DND-41 (cell line): ENCODE measurements at regions not wholly inside any gene's neighbourhood (a gene's known extent, or its start where the extent isn't known, plus 50 kb on each side); places are given as distances from the start of the nearest gene placed in this dataset.

Experiments used
- ATAC-seq: fragments of 200-7000 bp; cut with Tn5 transposase; 3 replicates; pipeline ENCODE4 v1.9.1; 2021; ENCODE audit warnings: low read depth; ENCODE audit not compliant: insufficient read depth
- DNase-seq: peaks from one replicate; pipeline ENCODE4 v3.0.0-alpha.2; 2020
- H2AFZ ChIP-seq: 2 replicates; pipeline ENCODE4 v1.6.0; 2012; ENCODE audit warnings: low read depth, low read length
- H3K27ac ChIP-seq: 2 replicates; pipeline ENCODE4 v1.5.1; 2012; ENCODE audit warnings: low read length, inconsistent platforms
- H3K27me3 ChIP-seq: fragments of 200-600 bp; sonication (generic); 2 replicates; pipeline ENCODE4 v1.6.0; 2012; ENCODE audit warnings: low read length, mild to moderate bottlenecking, inconsistent platforms; ENCODE audit not compliant: insufficient read depth, poor library complexity
- H3K36me3 ChIP-seq: 2 replicates; pipeline ENCODE4 v1.5.1; 2012; ENCODE audit warnings: low read length, inconsistent platforms; ENCODE audit not compliant: insufficient read depth
- H3K4me1 ChIP-seq: 2 replicates; pipeline ENCODE4 v1.5.1; 2012; ENCODE audit warnings: mild to moderate bottlenecking, low read length; ENCODE audit not compliant: insufficient read depth
- H3K4me2 ChIP-seq: 2 replicates; pipeline ENCODE4 v1.6.0; 2012; ENCODE audit warnings: mild to moderate bottlenecking, moderate library complexity, low read length, inconsistent platforms; ENCODE audit not compliant: insufficient read depth
- H3K4me3 ChIP-seq, 2 experiments: fragments of 200-600 bp in 1 of 2; shearing (Covaris generic) in 1 of 2; 2 replicates each; pipeline ENCODE4 v1.5.1; 2012 to 2016; ENCODE audit warnings: inconsistent platforms in 2 of 2, low read length in 2 of 2, mild to moderate bottlenecking in 2 of 2, low read depth in 1 of 2, moderate library complexity in 1 of 2
- H3K79me2 ChIP-seq: 2 replicates; pipeline ENCODE4 v1.6.0; 2012; ENCODE audit warnings: low read length, inconsistent platforms; ENCODE audit not compliant: insufficient read depth
- H3K9ac ChIP-seq: 2 replicates; pipeline ENCODE4 v1.6.0; 2012; ENCODE audit warnings: low read depth, mild to moderate bottlenecking, inconsistent platforms, low read length, moderate library complexity
- H3K9me3 ChIP-seq: 2 replicates; pipeline ENCODE4 v1.5.1; 2012; ENCODE audit warnings: low read length, moderate library complexity, mild to moderate bottlenecking, inconsistent platforms; ENCODE audit not compliant: insufficient read depth, severe bottlenecking
- H4K20me1 ChIP-seq: 2 replicates; pipeline ENCODE4 v1.6.0; 2012; ENCODE audit warnings: low read length; ENCODE audit not compliant: insufficient read depth
- EZH2 ChIP-seq: IDR thresholded peaks from 3 replicates; pipeline ENCODE4 v1.6.1; 2012; ENCODE audit warnings: borderline replicate concordance, low read depth, mild to moderate bottlenecking, moderate library complexity, low read length, inconsistent platforms; ENCODE audit not compliant: severe bottlenecking
- TF ChIP-seq, protein P1 (sequence below): IDR thresholded peaks from 2 replicates; pipeline ENCODE4 v1.5.1; 2012; ENCODE audit warnings: borderline replicate concordance, low read length, moderate library complexity, mild to moderate bottlenecking; ENCODE audit not compliant: poor library complexity, severe bottlenecking; ENCODE audit errors: extremely low read depth

DNA sequence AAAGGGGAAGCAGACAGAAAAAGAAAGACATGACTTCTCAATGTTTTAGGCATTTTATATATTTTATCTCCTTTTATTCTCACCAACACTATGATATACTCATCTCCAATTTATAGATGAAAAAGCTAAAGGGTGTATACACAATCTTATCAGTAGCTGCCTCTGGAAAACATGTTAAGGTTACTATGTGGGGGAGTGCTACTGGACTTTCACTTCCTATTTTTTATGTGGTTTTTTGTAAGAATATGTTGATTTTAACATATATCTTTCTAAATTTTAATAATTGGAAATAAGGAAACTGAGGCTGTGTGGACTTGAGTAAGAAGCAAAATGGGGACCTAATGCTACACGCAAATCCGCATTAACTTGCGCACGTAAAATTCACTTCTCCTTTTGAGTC, 99.6 kb upstream of the PDE3A start:
- no peak for TF ChIP-seq EZH2
- TF ChIP-seq, protein P1, sequence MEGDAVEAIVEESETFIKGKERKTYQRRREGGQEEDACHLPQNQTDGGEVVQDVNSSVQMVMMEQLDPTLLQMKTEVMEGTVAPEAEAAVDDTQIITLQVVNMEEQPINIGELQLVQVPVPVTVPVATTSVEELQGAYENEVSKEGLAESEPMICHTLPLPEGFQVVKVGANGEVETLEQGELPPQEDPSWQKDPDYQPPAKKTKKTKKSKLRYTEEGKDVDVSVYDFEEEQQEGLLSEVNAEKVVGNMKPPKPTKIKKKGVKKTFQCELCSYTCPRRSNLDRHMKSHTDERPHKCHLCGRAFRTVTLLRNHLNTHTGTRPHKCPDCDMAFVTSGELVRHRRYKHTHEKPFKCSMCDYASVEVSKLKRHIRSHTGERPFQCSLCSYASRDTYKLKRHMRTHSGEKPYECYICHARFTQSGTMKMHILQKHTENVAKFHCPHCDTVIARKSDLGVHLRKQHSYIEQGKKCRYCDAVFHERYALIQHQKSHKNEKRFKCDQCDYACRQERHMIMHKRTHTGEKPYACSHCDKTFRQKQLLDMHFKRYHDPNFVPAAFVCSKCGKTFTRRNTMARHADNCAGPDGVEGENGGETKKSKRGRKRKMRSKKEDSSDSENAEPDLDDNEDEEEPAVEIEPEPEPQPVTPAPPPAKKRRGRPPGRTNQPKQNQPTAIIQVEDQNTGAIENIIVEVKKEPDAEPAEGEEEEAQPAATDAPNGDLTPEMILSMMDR, result no peak
- no peaks in the 10 kb centered on the region for H3K79me2 ChIP-seq
- H3K27ac ChIP-seq, result no peak overlapping the region
- no peak overlapping the region for H3K4me2 ChIP-seq
- DNase-seq, result no peak
- ATAC-seq, result no peak
- peaks cover 3% of the 10 kb centered on the region; the same call in 1 of the 2 replicates for H3K4me1 ChIP-seq
- H3K4me3 ChIP-seq, result no peak overlapping the region
- H3K9ac ChIP-seq, result no peak overlapping the region
- H2AFZ ChIP-seq, result no peak overlapping the region
- no peaks in the 10 kb centered on the region for H3K9me3 ChIP-seq
- H3K36me3 ChIP-seq, result no peaks in the 10 kb centered on the region
- no peaks in the 10 kb centered on the region for H4K20me1 ChIP-seq
- H3K27me3 ChIP-seq, result peaks cover 5% of the 10 kb centered on the region

DNA sequence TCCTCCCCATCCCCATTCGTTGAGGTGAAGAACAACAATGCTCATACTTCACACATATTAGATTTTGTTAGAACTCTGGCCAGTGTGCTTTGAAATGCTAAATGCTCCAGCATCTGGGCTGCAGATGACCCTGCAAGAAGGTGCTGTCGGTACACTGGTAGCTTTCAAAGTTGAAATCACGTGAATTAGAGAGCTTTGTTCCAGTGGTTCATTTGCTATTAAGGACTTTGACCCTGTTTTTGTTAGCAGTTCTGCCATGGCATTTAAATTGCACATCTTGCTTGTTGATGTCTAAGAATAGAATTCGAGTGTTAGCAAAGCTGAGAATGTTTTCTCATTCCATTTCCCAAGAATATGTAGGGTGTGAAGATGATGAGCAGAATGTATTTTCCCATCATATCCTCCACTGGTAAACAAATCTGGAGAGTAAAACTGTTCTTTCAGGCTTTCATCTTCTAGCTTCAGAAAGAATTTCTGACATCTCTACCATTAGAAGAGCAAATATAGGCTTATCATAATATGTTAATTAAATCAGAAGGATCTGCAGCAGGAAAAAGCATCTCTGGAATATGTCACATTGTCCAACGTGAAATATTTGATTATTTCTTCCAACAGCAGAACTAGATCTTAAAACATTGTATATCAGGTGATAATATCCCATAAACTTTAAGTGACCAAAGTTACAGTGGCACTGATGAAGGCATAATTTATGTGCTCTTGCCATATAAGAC, 98.8 kb upstream of the PDE3A start:
- Histone ChIP-seq H3K4me2 (no peak overlapping the region), H3K27ac (no peak overlapping the region), H3K4me3 (no peak overlapping the region), H3K27me3 (peaks cover 5% of the 10 kb centered on the region), H2AFZ (no peak overlapping the region), H3K4me1 (peaks cover 3% of the 10 kb centered on the region; the same call in 1 of the 2 replicates), H3K9ac (no peak overlapping the region), H3K79me2 (no peaks in the 10 kb centered on the region), H3K36me3 (no peaks in the 10 kb centered on the region), H4K20me1 (no peaks in the 10 kb centered on the region), H3K9me3 (no peaks in the 10 kb centered on the region)
- TF ChIP-seq EZH2, result no peak
- TF ChIP-seq, protein P1, result no peak
- ATAC-seq, result no peak
- DNase-seq, result no peak

DNA sequence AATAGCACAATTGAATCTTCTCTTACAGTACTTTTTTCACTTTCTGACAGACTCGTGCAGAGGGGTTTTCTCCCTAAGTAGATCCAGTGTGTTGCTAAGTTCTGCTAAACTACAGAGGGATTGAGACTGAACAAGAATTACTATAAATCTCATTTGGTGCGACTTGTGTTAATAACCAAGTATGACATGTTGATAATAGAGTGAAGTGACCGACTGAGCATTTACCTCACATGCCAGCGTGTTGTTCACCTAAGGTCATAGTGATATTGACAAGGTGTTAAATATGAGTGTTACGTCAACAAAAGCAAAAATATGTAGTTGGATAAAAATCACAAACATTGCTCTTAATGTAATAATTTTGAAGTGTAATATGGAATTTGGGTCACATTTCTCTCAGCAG, 97.8 kb upstream of the PDE3A start:
- Histone ChIP-seq H3K4me2 (no peak overlapping the region), H3K4me1 (peaks cover 3% of the 10 kb centered on the region; the same call in 1 of the 2 replicates), H2AFZ (no peak overlapping the region), H3K4me3 (no peak overlapping the region), H3K27me3 (peaks cover 5% of the 10 kb centered on the region), H3K36me3 (no peaks in the 10 kb centered on the region), H4K20me1 (no peaks in the 10 kb centered on the region), H3K9ac (no peak overlapping the region), H3K27ac (no peak overlapping the region), H3K9me3 (no peaks in the 10 kb centered on the region), H3K79me2 (no peaks in the 10 kb centered on the region)
- ATAC-seq, result no peak
- TF ChIP-seq, protein P1, result no peak
- TF ChIP-seq EZH2, result no peak
- no peak for DNase-seq
